ENCODE measurements at regions not wholly inside any gene's neighbourhood (a gene's known extent, or its start where the extent isn't known, plus 50 kb on each side); places are given as distances from the start of the nearest gene placed in this dataset.

DNA sequence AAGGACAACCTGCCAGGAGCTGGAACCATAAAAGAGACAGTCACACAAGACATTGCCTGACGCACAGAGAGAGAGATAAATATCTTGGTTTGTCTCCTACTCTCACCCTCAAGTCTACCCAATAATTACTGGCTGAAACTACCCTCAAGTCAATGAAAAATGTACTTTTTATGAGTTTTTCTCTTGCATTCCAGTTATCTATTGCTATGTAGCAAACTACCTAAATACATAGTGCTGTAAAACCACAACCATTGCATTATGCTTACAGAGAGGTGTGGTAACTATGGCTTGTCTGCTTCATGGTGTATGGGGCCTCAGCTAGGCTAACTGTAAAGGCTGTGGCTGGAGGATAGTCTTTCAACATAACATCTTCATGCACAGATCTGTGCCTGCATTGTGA lies 247.8 kb downstream of the HAO1 start:
- Histone ChIP-seq H3K4me3 (ENCODE audit: control extremely low read depth in 1 of 5, extremely low read depth in 1 of 5, insufficient read depth in 1 of 5, low read depth in 2 of 5, low read length in 4 of 5) (no peak overlapping the region), H3K4me2 (replicated peaks; ENCODE audit: low read depth, low read length, poor library complexity, severe bottlenecking) (no peak overlapping the region), H3K27ac (ENCODE audit: low read length in 2 of 2) (no peak overlapping the region), H2AFZ (ENCODE audit: insufficient read depth, low read depth, low read length, poor library complexity, severe bottlenecking) (no peak overlapping the region), H3K36me3 (replicated peaks in 1 of 2; ENCODE audit: control extremely low read depth in 1 of 2, control insufficient read depth in 1 of 2, extremely low read depth in 1 of 2, insufficient read depth in 2 of 2, low read length in 1 of 2) (no peaks in the 10 kb centered on the region), H3K9ac (ENCODE audit: low read length) (no peak overlapping the region), H3K4me1 (ENCODE audit: control insufficient read depth in 2 of 2, insufficient read depth in 2 of 2, low read length in 2 of 2) (no peaks in the 10 kb centered on the region), H3K27me3 (replicated peaks in 1 of 4; ENCODE audit: control extremely low read depth in 1 of 4, control insufficient read depth in 3 of 4, insufficient read depth in 4 of 4, low read length in 3 of 4) (no peaks in the 10 kb centered on the region), H3K9me3 (ENCODE audit: control extremely low read depth in 1 of 3, control insufficient read depth in 2 of 3, insufficient read depth in 1 of 3, low read length in 2 of 3) (no peaks in the 10 kb centered on the region), H3K79me2 (ENCODE audit: control insufficient read depth, insufficient read depth, low read length) (no peaks in the 10 kb centered on the region), H4K20me1 (ENCODE audit: control insufficient read depth, insufficient read depth, low read length, poor library complexity, severe bottlenecking) (no peaks in the 10 kb centered on the region)
- H3K4me3 Mint-ChIP-seq = no peak overlapping the region
- TF ChIP-seq CTCF (IDR thresholded peaks at IDR 0.05) = no peak
- no peak for TF ChIP-seq EZH2 (IDR thresholded peaks at IDR 0.05; ENCODE audit: borderline replicate concordance, insufficient read depth, low read depth, low read length, poor library complexity, severe bottlenecking)
- no peak overlapping the region for H3K27ac Mint-ChIP-seq
- WGBS (ENCODE audit: insufficient coverage) = no CpG with 5 or more reads among the region's 1 CpG
- intact Hi-C loops (cut with micrococcal nuclease) = no loop called here
- no peak for DNase-seq
- no peak for ATAC-seq (ENCODE audit: low read depth)
- CTCF ChIA-PET = no interaction called here
- POLR2A ChIA-PET = no interaction called here
- H3K4me1 Mint-ChIP-seq = no peaks in the 10 kb centered on the region
- no peaks in the 10 kb centered on the region for H3K9me3 Mint-ChIP-seq (ENCODE audit: insufficient read depth)
- H3K27me3 Mint-ChIP-seq = no peaks in the 10 kb centered on the region

DNA sequence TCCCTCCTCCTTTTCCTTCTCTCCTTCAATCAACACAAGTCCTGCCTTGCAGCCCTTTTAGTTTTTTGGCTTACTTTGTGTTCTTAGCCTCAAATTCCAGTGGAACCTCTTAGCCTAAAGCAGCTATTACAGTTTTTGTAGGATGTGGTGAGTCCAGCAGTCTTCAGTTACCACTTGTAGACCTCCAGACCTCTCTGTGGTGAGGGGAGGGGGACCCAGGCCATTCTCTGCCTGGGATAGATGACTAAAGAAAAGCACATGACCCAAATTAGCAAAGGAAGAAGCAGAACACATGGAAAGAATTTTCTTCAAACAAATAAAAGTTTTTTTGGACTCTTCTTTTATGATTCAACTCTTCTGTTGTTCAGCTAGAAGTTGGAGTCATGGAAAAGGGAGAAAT lies 246.5 kb downstream of the HAO1 start:
- Histone ChIP-seq H3K9me3 (ENCODE audit: control extremely low read depth in 1 of 3, control insufficient read depth in 2 of 3, insufficient read depth in 1 of 3, low read length in 2 of 3) (no peaks in the 10 kb centered on the region), H3K27ac (ENCODE audit: low read length in 2 of 2) (no peak overlapping the region), H3K4me3 (ENCODE audit: control extremely low read depth in 1 of 5, extremely low read depth in 1 of 5, insufficient read depth in 1 of 5, low read depth in 2 of 5, low read length in 4 of 5) (no peak overlapping the region), H3K79me2 (ENCODE audit: control insufficient read depth, insufficient read depth, low read length) (no peaks in the 10 kb centered on the region), H3K36me3 (replicated peaks in 1 of 2; ENCODE audit: control extremely low read depth in 1 of 2, control insufficient read depth in 1 of 2, extremely low read depth in 1 of 2, insufficient read depth in 2 of 2, low read length in 1 of 2) (no peaks in the 10 kb centered on the region), H4K20me1 (ENCODE audit: control insufficient read depth, insufficient read depth, low read length, poor library complexity, severe bottlenecking) (no peaks in the 10 kb centered on the region), H3K27me3 (replicated peaks in 1 of 4; ENCODE audit: control extremely low read depth in 1 of 4, control insufficient read depth in 3 of 4, insufficient read depth in 4 of 4, low read length in 3 of 4) (no peaks in the 10 kb centered on the region), H3K9ac (ENCODE audit: low read length) (no peak overlapping the region), H2AFZ (ENCODE audit: insufficient read depth, low read depth, low read length, poor library complexity, severe bottlenecking) (no peak overlapping the region), H3K4me1 (ENCODE audit: control insufficient read depth in 2 of 2, insufficient read depth in 2 of 2, low read length in 2 of 2) (no peaks in the 10 kb centered on the region), H3K4me2 (replicated peaks; ENCODE audit: low read depth, low read length, poor library complexity, severe bottlenecking) (no peak overlapping the region)
- Mint-ChIP-seq H3K4me3 (no peak overlapping the region), H3K27me3 (no peaks in the 10 kb centered on the region), H3K4me1 (no peaks in the 10 kb centered on the region), H3K9me3 (ENCODE audit: insufficient read depth) (no peaks in the 10 kb centered on the region), H3K27ac (no peak overlapping the region)
- ChIA-PET POLR2A (no interaction called here), CTCF (no interaction called here)
- no peak for ATAC-seq (ENCODE audit: low read depth)
- intact Hi-C loops (cut with micrococcal nuclease) = no loop called here
- no peak for TF ChIP-seq CTCF (IDR thresholded peaks at IDR 0.05)
- TF ChIP-seq EZH2 (IDR thresholded peaks at IDR 0.05; ENCODE audit: borderline replicate concordance, insufficient read depth, low read depth, low read length, poor library complexity, severe bottlenecking) = no peak
- DNase-seq = no peak

Measured in B cell (primary cell).